ENCODE measurements at regions not wholly inside any gene's neighbourhood (a gene's known extent, or its start where the extent isn't known, plus 50 kb on each side); places are given as distances from the start of the nearest gene placed in this dataset.

DNA sequence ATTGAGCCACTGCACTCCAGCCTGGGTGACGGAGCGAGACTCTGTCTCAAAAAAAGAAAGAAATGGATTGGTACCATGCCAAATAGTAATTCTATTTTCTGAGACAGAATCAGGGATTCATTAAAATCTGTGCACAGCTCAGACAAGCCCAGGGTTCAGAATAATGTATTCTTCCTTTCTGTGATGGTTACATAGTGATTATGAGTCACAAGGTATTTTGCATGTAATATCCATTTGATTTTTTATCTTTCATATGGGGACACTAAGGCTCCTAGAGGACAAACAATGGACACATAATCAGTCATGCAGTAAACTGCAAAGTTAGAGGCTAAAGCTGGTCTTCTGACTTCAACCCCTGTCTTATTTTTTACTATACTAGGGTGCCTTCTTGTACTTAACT, 156.8 kb upstream of the COL8A1 start:
- H3K36me3 ChIP-seq (ENCODE audit: control insufficient read depth, insufficient read depth, low read length) = no peaks in the 10 kb centered on the region
- H2AFZ ChIP-seq (ENCODE audit: low read length) = no peak overlapping the region
- H3K9ac ChIP-seq (ENCODE audit: insufficient read depth, low read length) = no peak overlapping the region
- no peak overlapping the region for H3K27ac ChIP-seq (ENCODE audit: insufficient read depth, low read length)
- H3K4me1 ChIP-seq (ENCODE audit: control insufficient read depth, extremely low read depth, insufficient read depth, low read length) = no peaks in the 10 kb centered on the region
- H4K20me1 ChIP-seq (ENCODE audit: control insufficient read depth, extremely low read depth, insufficient read depth, low read length) = no peaks in the 10 kb centered on the region
- H3K27me3 ChIP-seq (ENCODE audit: control insufficient read depth, insufficient read depth, low read length) = no peaks in the 10 kb centered on the region
- TF ChIP-seq EZH2 (IDR thresholded peaks at IDR 0.05; ENCODE audit: low read length, missing control alignments) = no peak
- TF ChIP-seq, protein P1, sequence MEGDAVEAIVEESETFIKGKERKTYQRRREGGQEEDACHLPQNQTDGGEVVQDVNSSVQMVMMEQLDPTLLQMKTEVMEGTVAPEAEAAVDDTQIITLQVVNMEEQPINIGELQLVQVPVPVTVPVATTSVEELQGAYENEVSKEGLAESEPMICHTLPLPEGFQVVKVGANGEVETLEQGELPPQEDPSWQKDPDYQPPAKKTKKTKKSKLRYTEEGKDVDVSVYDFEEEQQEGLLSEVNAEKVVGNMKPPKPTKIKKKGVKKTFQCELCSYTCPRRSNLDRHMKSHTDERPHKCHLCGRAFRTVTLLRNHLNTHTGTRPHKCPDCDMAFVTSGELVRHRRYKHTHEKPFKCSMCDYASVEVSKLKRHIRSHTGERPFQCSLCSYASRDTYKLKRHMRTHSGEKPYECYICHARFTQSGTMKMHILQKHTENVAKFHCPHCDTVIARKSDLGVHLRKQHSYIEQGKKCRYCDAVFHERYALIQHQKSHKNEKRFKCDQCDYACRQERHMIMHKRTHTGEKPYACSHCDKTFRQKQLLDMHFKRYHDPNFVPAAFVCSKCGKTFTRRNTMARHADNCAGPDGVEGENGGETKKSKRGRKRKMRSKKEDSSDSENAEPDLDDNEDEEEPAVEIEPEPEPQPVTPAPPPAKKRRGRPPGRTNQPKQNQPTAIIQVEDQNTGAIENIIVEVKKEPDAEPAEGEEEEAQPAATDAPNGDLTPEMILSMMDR (conservative IDR thresholded peaks at IDR 0.05 in 1 of 2, IDR thresholded peaks at IDR 0.05 in 1 of 2; ENCODE audit: low read depth in 1 of 2, low read length in 2 of 2) = no peak
- no peak for DNase-seq (ENCODE audit: low read depth in 2 of 2)
- no peak overlapping the region for H3K4me2 ChIP-seq (ENCODE audit: extremely low read depth, insufficient read depth, low read length)
- no peaks in the 10 kb centered on the region for H3K9me3 ChIP-seq (ENCODE audit: control insufficient read depth, insufficient read depth, low read depth, low read length)
- H3K4me3 ChIP-seq (replicated peaks in 1 of 4; ENCODE audit: control extremely low read depth in 1 of 4, insufficient read depth in 1 of 4, low read depth in 3 of 4, low read length in 4 of 4) = no peak overlapping the region
- no peaks in the 10 kb centered on the region for H3K79me2 ChIP-seq (ENCODE audit: control insufficient read depth, insufficient read depth, low read length)

DNA sequence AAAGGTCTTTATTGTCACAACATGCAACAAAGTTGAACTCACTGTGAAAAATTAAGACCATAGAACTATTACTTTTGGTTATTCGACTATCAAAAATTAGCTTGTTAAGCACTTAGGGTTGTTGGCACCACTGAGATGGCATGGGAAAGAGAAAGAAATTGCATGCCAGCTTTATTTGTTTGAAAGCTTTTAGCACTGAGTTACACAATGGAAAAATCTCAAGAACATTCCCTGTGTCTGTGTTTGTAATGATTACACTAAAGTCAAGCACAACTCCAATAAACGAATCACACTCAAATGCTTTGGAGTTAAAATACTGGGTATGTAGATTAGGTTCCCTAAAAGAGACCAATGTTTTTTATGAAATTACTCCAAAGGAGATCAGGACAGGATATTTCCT, 158.6 kb upstream of the COL8A1 start:
- no peaks in the 10 kb centered on the region for H3K4me1 ChIP-seq (ENCODE audit: control insufficient read depth, extremely low read depth, insufficient read depth, low read length)
- no peak overlapping the region for H3K4me3 ChIP-seq (replicated peaks in 1 of 4; ENCODE audit: control extremely low read depth in 1 of 4, insufficient read depth in 1 of 4, low read depth in 3 of 4, low read length in 4 of 4)
- no peak overlapping the region for H2AFZ ChIP-seq (ENCODE audit: low read length)
- no peak overlapping the region for H3K27ac ChIP-seq (ENCODE audit: insufficient read depth, low read length)
- no peaks in the 10 kb centered on the region for H3K36me3 ChIP-seq (ENCODE audit: control insufficient read depth, insufficient read depth, low read length)
- H3K27me3 ChIP-seq (ENCODE audit: control insufficient read depth, insufficient read depth, low read length) = no peaks in the 10 kb centered on the region
- no peaks in the 10 kb centered on the region for H3K9me3 ChIP-seq (ENCODE audit: control insufficient read depth, insufficient read depth, low read depth, low read length)
- no peaks in the 10 kb centered on the region for H4K20me1 ChIP-seq (ENCODE audit: control insufficient read depth, extremely low read depth, insufficient read depth, low read length)
- no peak overlapping the region for H3K9ac ChIP-seq (ENCODE audit: insufficient read depth, low read length)
- TF ChIP-seq, protein P1 (conservative IDR thresholded peaks at IDR 0.05 in 1 of 2, IDR thresholded peaks at IDR 0.05 in 1 of 2; ENCODE audit: low read depth in 1 of 2, low read length in 2 of 2) = no peak
- TF ChIP-seq EZH2 (IDR thresholded peaks at IDR 0.05; ENCODE audit: low read length, missing control alignments) = no peak
- H3K79me2 ChIP-seq (ENCODE audit: control insufficient read depth, insufficient read depth, low read length) = no peaks in the 10 kb centered on the region
- no peak overlapping the region for H3K4me2 ChIP-seq (ENCODE audit: extremely low read depth, insufficient read depth, low read length)
- no peak for DNase-seq (ENCODE audit: low read depth in 2 of 2)

DNA sequence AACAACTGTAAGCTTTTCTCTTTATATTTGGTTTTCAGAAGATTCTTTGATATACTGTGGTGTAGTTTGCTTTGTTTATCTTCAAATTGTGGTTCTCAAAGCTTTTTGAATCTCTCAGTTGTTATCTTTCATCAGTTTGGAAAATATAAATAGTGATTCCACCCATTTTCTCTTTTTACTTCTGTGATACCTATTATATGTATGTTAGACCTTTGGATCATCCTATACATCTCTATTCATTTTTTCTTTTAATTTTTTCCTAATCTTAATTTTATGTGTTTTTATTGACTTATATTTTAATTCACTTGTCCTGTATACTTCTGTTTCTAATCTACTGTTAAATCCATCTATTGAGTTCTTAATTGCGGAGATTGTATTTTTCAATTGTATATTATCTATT, 160.7 kb upstream of the COL8A1 start:
- peak in 1 of 2 donors; percentile 4 for DNase-seq (ENCODE audit: low read depth in 2 of 2)
- TF ChIP-seq, protein P1 (conservative IDR thresholded peaks at IDR 0.05 in 1 of 2, IDR thresholded peaks at IDR 0.05 in 1 of 2; ENCODE audit: low read depth in 1 of 2, low read length in 2 of 2) = no peak
- no peak for TF ChIP-seq EZH2 (IDR thresholded peaks at IDR 0.05; ENCODE audit: low read length, missing control alignments)
- H3K36me3 ChIP-seq (ENCODE audit: control insufficient read depth, insufficient read depth, low read length) = no peaks in the 10 kb centered on the region
- no peak overlapping the region for H2AFZ ChIP-seq (ENCODE audit: low read length)
- H4K20me1 ChIP-seq (ENCODE audit: control insufficient read depth, extremely low read depth, insufficient read depth, low read length) = no peaks in the 10 kb centered on the region
- H3K27me3 ChIP-seq (ENCODE audit: control insufficient read depth, insufficient read depth, low read length) = no peaks in the 10 kb centered on the region
- H3K9ac ChIP-seq (ENCODE audit: insufficient read depth, low read length) = no peak overlapping the region
- H3K79me2 ChIP-seq (ENCODE audit: control insufficient read depth, insufficient read depth, low read length) = no peaks in the 10 kb centered on the region
- peaks cover 2% of the 10 kb centered on the region for H3K4me1 ChIP-seq (ENCODE audit: control insufficient read depth, extremely low read depth, insufficient read depth, low read length)
- no peak overlapping the region for H3K4me2 ChIP-seq (ENCODE audit: extremely low read depth, insufficient read depth, low read length)
- no peak overlapping the region for H3K27ac ChIP-seq (ENCODE audit: insufficient read depth, low read length)
- H3K9me3 ChIP-seq (ENCODE audit: control insufficient read depth, insufficient read depth, low read depth, low read length) = no peaks in the 10 kb centered on the region
- no peak overlapping the region for H3K4me3 ChIP-seq (replicated peaks in 1 of 4; ENCODE audit: control extremely low read depth in 1 of 4, insufficient read depth in 1 of 4, low read depth in 3 of 4, low read length in 4 of 4)
